GM13977 (cell line): ENCODE measurements at regions not wholly inside any gene's neighbourhood (a gene's known extent, or its start where the extent isn't known, plus 50 kb on each side); places are given as distances from the start of the nearest gene placed in this dataset.

Source experiments
- DNase-seq: peaks from one replicate; pipeline ENCODE4 v3.0.0; 2012; ENCODE audit warnings: low spot score
- in situ Hi-C: fragments of 300-500 bp; cut with MboI; formaldehyde crosslinking; loops from one replicate; pipeline ENCODE4 v1.12.0; 2022; ENCODE audit warnings: low sequenced_read_pairs, low pct_unique_long_range_greater_than_20kb, mixed read lengths, inconsistent platforms; ENCODE audit not compliant: unreplicated experiment
- TF ChIP-seq, protein P1 (sequence below): IDR thresholded peaks from 2 replicates; pipeline ENCODE4 v1.5.1; 2012; ENCODE audit warnings: mild to moderate bottlenecking, control low read depth; ENCODE audit not compliant: insufficient read depth; ENCODE audit errors: extremely low read depth, missing control alignments

DNA sequence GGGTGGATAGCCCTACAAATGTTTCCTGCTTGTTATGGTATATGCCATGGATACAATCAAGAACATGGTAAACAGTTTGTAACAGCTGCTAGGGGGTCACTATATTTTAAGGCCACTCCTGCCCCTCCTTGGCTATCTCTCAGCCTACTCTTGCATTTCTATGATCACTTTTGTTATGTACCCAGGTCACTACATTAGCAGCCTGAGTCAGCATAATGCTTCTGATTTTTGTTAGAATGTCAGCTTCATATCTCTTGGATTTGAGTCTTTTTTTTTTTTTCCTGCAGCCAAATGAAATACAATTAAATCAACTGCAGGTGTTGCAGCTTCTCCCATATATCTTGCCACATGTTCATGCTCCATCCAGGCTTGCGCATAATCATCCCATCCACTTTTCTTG lies 629.7 kb upstream of the GRAMD2B start:
- TF ChIP-seq, protein P1, sequence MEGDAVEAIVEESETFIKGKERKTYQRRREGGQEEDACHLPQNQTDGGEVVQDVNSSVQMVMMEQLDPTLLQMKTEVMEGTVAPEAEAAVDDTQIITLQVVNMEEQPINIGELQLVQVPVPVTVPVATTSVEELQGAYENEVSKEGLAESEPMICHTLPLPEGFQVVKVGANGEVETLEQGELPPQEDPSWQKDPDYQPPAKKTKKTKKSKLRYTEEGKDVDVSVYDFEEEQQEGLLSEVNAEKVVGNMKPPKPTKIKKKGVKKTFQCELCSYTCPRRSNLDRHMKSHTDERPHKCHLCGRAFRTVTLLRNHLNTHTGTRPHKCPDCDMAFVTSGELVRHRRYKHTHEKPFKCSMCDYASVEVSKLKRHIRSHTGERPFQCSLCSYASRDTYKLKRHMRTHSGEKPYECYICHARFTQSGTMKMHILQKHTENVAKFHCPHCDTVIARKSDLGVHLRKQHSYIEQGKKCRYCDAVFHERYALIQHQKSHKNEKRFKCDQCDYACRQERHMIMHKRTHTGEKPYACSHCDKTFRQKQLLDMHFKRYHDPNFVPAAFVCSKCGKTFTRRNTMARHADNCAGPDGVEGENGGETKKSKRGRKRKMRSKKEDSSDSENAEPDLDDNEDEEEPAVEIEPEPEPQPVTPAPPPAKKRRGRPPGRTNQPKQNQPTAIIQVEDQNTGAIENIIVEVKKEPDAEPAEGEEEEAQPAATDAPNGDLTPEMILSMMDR: no peak
- in situ Hi-C loops: no loop called here

GRCh38 chr5:125794922-125795321 lies 628.3 kb upstream of the GRAMD2B start:
- in situ Hi-C loops: no loop called here
- TF ChIP-seq, protein P1: no peak
- no peak for DNase-seq

More for the DNA sequence above, 629.7 kb upstream of the GRAMD2B start:
- DNase-seq: no peak

GRCh38 chr5:125798307-125798706 lies 624.9 kb upstream of the GRAMD2B start:
- DNase-seq: no peak
- in situ Hi-C loops: no loop called here
- TF ChIP-seq, protein P1: no peak

- in situ Hi-C loops: no loop called here
Observed at GRCh38 chr5:125812651-125813050, 610.6 kb upstream of the GRAMD2B start.

DNA sequence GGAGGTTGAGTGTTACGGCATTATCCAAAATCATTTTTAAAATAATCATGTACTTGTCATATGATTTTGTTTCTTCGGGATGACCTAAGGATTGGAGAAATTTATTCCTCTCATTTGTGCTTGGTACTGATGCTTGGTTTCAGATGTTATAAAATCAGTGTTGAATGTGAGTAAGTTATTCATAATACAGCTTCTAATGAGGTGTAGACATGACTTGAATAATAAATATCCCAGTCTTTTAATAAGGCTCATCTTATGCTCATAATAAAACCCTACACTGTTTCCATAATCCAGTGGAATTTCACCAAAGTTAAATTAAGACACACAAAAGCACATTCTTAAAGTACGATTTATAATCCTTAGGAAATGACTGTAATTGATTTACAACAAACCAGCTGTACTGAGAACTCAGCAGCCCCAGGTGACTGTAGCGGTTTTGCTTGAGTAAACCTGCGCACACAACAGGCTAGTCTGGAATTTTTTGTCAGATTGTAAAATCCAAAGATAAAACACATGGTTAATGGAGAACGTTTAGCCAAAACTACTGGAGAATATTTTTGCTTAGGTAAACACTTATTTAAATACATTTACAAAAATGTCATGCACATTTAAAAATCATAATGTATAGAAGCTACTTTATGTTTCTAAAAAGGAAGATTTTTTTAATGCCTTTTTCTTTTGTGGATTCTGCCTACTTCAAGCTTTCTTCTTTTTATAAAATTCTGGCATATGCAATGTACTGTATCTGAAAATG lies 609.8 kb upstream of the GRAMD2B start:
- no peak for DNase-seq
- TF ChIP-seq, protein P1: no peak
- in situ Hi-C loops: no loop called here

More at GRCh38 chr5:125812651-125813050, 610.6 kb upstream of the GRAMD2B start:
- no peak for DNase-seq
- TF ChIP-seq, protein P1: no peak

GRCh38 chr5:125814119-125814518 lies 609.1 kb upstream of the GRAMD2B start:
- TF ChIP-seq, protein P1: no peak
- in situ Hi-C loops: no loop called here
- no peak for DNase-seq
